ENCODE measurements at regions not wholly inside any gene's neighbourhood (a gene's known extent, or its start where the extent isn't known, plus 50 kb on each side); places are given as distances from the start of the nearest gene placed in this dataset.

DNA sequence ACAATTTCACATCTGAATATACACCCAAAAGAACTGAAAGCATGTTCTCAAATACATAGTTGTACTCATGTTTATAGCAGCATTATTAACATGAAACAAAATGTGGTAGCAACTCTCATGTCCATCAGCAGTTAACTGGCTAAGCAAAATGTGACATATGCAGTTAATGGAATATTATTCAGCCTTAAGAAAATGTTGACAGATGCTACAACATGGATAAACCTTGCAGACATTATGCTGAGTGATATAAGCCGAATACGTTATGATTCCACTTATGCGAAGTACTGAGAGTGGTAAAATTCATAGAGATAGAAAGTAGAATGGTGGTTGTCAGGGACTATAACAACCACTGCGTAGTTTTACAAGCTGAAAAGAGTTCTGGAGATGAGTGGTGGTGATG is 1469.0 kb upstream of the ACO1 start:
- TF ChIP-seq MAFK (conservative IDR thresholded peaks at IDR 0.05 in 1 of 2, IDR thresholded peaks at IDR 0.05 in 1 of 2; ENCODE audit: low read length in 2 of 2): no peak
- no peak for TF ChIP-seq TARDBP (CRISPR knock-in tag; IDR thresholded peaks at IDR 0.05)
- no peak for TF ChIP-seq POLR2AphosphoS2 (IDR thresholded peaks at IDR 0.05; ENCODE audit: low read depth, low read length)
